H9 (cell line): ENCODE measurements at regions not wholly inside any gene's neighbourhood (a gene's known extent, or its start where the extent isn't known, plus 50 kb on each side); places are given as distances from the start of the nearest gene placed in this dataset.
A peak's percentile ranks its signal among the peaks of the same experiment; 100 is the strongest.

Experiments used
- DNase-seq: peaks from one replicate; pipeline ENCODE4 v3.0.0-alpha.2; 2017
- H2AFZ ChIP-seq: one replicate; pipeline ENCODE4 v1.6.1; 2013; ENCODE audit warnings: mild to moderate bottlenecking, low read length, control low read depth, moderate library complexity
- H2AK5ac ChIP-seq: 2 replicates; pipeline ENCODE4 v1.6.1; 2013; ENCODE audit warnings: low read length, control low read depth, mixed read lengths; ENCODE audit not compliant: insufficient read length
- H2BK120ac ChIP-seq: one replicate; pipeline ENCODE4 v1.6.1; 2013; ENCODE audit warnings: low read depth, mild to moderate bottlenecking, low read length, control low read depth, inconsistent platforms; ENCODE audit not compliant: poor library complexity, severe bottlenecking
- H2BK12ac ChIP-seq: 2 replicates; pipeline ENCODE4 v1.6.1; 2013; ENCODE audit warnings: low read length, control low read depth, mixed read lengths, low read depth; ENCODE audit not compliant: insufficient read length
- H2BK15ac ChIP-seq: 2 replicates; pipeline ENCODE4 v1.6.1; 2013; ENCODE audit warnings: low read depth, low read length, control low read depth
- H2BK20ac ChIP-seq: one replicate; pipeline ENCODE4 v1.6.1; 2013; ENCODE audit warnings: low read depth, mild to moderate bottlenecking, low read length, control low read depth, inconsistent platforms; ENCODE audit not compliant: poor library complexity, severe bottlenecking
- H2BK5ac ChIP-seq: 2 replicates; pipeline ENCODE4 v1.6.1; 2013; ENCODE audit warnings: low read length, control low read depth, mixed read lengths; ENCODE audit not compliant: insufficient read length
- H3K14ac ChIP-seq: 2 replicates; pipeline ENCODE4 v1.6.1; 2013; ENCODE audit warnings: low read length, control low read depth; ENCODE audit not compliant: insufficient read depth
- H3K18ac ChIP-seq: 2 replicates; pipeline ENCODE4 v1.6.1; 2013; ENCODE audit warnings: low read depth, mild to moderate bottlenecking, mixed read lengths, low read length, control low read depth; ENCODE audit not compliant: insufficient read length
- H3K23ac ChIP-seq: 2 replicates; pipeline ENCODE4 v1.6.1; 2013; ENCODE audit warnings: low read length, control low read depth, mixed read lengths, low read depth; ENCODE audit not compliant: insufficient read length
- H3K23me2 ChIP-seq: 2 replicates; pipeline ENCODE4 v1.6.1; 2013; ENCODE audit warnings: low read depth, mild to moderate bottlenecking, mixed read lengths, low read length, control low read depth; ENCODE audit not compliant: insufficient read length, poor library complexity, severe bottlenecking
- H3K27ac ChIP-seq: 2 replicates; pipeline ENCODE4 v1.5.1; 2013; ENCODE audit warnings: low read length, control low read depth, mixed read lengths, low read depth; ENCODE audit not compliant: insufficient read length
- H3K27me3 ChIP-seq: 2 replicates; pipeline ENCODE4 v1.6.1; 2013; ENCODE audit warnings: low read length, control low read depth, inconsistent platforms; ENCODE audit not compliant: insufficient read depth
- H3K4ac ChIP-seq: 2 replicates; pipeline ENCODE4 v1.6.1; 2013; ENCODE audit warnings: low read depth, mild to moderate bottlenecking, control low read depth, inconsistent platforms, low read length, moderate library complexity
- H3K4me1 ChIP-seq: 2 replicates; pipeline ENCODE4 v1.6.1; 2013; ENCODE audit warnings: low read length, control low read depth, inconsistent platforms; ENCODE audit not compliant: insufficient read depth
- H3K4me2 ChIP-seq: 2 replicates; pipeline ENCODE4 v1.6.1; 2013; ENCODE audit warnings: low read length, control low read depth, mixed read lengths; ENCODE audit not compliant: insufficient read length, insufficient read depth
- H3K56ac ChIP-seq: 2 replicates; pipeline ENCODE4 v1.6.1; 2013; ENCODE audit warnings: low read depth, mild to moderate bottlenecking, mixed read lengths, low read length, control low read depth; ENCODE audit not compliant: insufficient read length
- H3K79me1 ChIP-seq: 2 replicates; pipeline ENCODE4 v1.6.1; 2013; ENCODE audit warnings: low read depth, mild to moderate bottlenecking, moderate library complexity, low read length, control low read depth, inconsistent platforms; ENCODE audit not compliant: insufficient read depth, poor library complexity, severe bottlenecking
- H3K79me2 ChIP-seq: 2 replicates; pipeline ENCODE4 v1.6.1; 2013; ENCODE audit warnings: low read length, control low read depth, inconsistent platforms; ENCODE audit not compliant: insufficient read depth
- H3K9ac ChIP-seq: 2 replicates; pipeline ENCODE4 v1.6.1; 2013; ENCODE audit warnings: low read length, control low read depth, mixed read lengths; ENCODE audit not compliant: insufficient read length; ENCODE audit errors: extremely low read depth
- H3K9me3 ChIP-seq: one replicate; pipeline ENCODE4 v1.6.1; 2013; ENCODE audit warnings: low read depth, low read length, inconsistent platforms; ENCODE audit not compliant: control insufficient read depth
- H3T11ph ChIP-seq: one replicate; pipeline ENCODE4 v1.6.1; 2013; ENCODE audit warnings: mild to moderate bottlenecking, low read length, control low read depth, inconsistent platforms
- H4K20me1 ChIP-seq: one replicate; pipeline ENCODE4 v1.6.1; 2013; ENCODE audit not compliant: control insufficient read depth, insufficient read length, insufficient read depth
- H4K5ac ChIP-seq: 2 replicates; pipeline ENCODE4 v1.6.1; 2013; ENCODE audit warnings: low read depth, mild to moderate bottlenecking, mixed read lengths, low read length, control low read depth; ENCODE audit not compliant: insufficient read length
- H4K8ac ChIP-seq: replicated peaks from 2 replicates; pipeline ENCODE4 v1.6.1; 2013; ENCODE audit warnings: low read length, control low read depth, mixed read lengths, low read depth; ENCODE audit not compliant: insufficient read length
- H4K91ac ChIP-seq: 2 replicates; pipeline ENCODE4 v1.6.1; 2013; ENCODE audit warnings: low read depth, mild to moderate bottlenecking, moderate library complexity, mixed read lengths, low read length, control low read depth; ENCODE audit not compliant: insufficient read length
- H3K27ac Mint-ChIP-seq, 3 experiments: 2 replicates in 2 of 3; 3 replicates in 1 of 3; pipeline ENCODE4 v1.8.0; 2020 to 2021; ENCODE audit warnings: mixed read lengths in 3 of 3, mild to moderate bottlenecking in 1 of 3, moderate library complexity in 1 of 3
- H3K27me3 Mint-ChIP-seq: 2 replicates; pipeline ENCODE4 v1.8.0; 2021; ENCODE audit warnings: low read depth, mild to moderate bottlenecking, moderate library complexity, mixed read lengths
- H3K36me3 Mint-ChIP-seq, 3 experiments: 2 replicates in 2 of 3; 3 replicates in 1 of 3; pipeline ENCODE4 v1.8.0; 2020 to 2021; ENCODE audit warnings: low read depth in 3 of 3, mixed read lengths in 3 of 3; ENCODE audit not compliant: insufficient read depth in 1 of 3
- H3K4me1 Mint-ChIP-seq, 2 experiments: 2 replicates each; pipeline ENCODE4 v1.8.0; 2020; ENCODE audit warnings: mixed read lengths in 2 of 2
- H3K4me3 Mint-ChIP-seq, 2 experiments: 2 replicates in 1 of 2; 3 replicates in 1 of 2; pipeline ENCODE4 v1.8.0; 2020 to 2021; ENCODE audit warnings: mild to moderate bottlenecking in 2 of 2, mixed read lengths in 2 of 2, moderate library complexity in 1 of 2
- H3K9me3 Mint-ChIP-seq, 2 experiments: 2 replicates in 1 of 2; 3 replicates in 1 of 2; pipeline ENCODE4 v1.8.0; 2020; ENCODE audit warnings: mild to moderate bottlenecking in 2 of 2, mixed read lengths in 2 of 2, moderate library complexity in 1 of 2
- CTCF ChIP-seq: fragments of 200-600 bp; sonication (generic); conservative IDR thresholded peaks from 3 replicates; pipeline ENCODE4 v1.8.0; 2021; ENCODE audit warnings: antibody characterized with exemption, mild to moderate bottlenecking
- whole genome bisulfite sequencing: extraction: QIAGEN DNeasy Blood & Tissue Kit; methylation state at CpG from one replicate; pipeline ENCODE4 v1.1.7; 2013; ENCODE audit warnings: missing lambda C conversion rate, low lambda C conversion rate, mixed read lengths; ENCODE audit not compliant: insufficient read length; ENCODE audit errors: extremely low coverage; 5-methylcytosine and 5-hydroxymethylcytosine counted together

GRCh38 chr5:174186096-174186695 is 140.7 kb downstream of the NSG2 start:
- no peak overlapping the region for H3K4me2 ChIP-seq
- H4K91ac ChIP-seq: no peak overlapping the region
- H3K56ac ChIP-seq: no peak overlapping the region
- no peaks in the 10 kb centered on the region for H3K27me3 ChIP-seq
- TF ChIP-seq CTCF: no peak
- H3K18ac ChIP-seq: no peak overlapping the region
- no peaks in the 10 kb centered on the region; a peak in 1 of 7 replicates for H3K36me3 Mint-ChIP-seq
- H2BK15ac ChIP-seq: no peak overlapping the region
- no peaks in the 10 kb centered on the region for H3K9me3 Mint-ChIP-seq
- H4K20me1 ChIP-seq: no peaks in the 10 kb centered on the region
- no CpG with 5 or more reads among the region's 10 CpGs for WGBS
- H3K9ac ChIP-seq: no peak overlapping the region
- H3K9me3 ChIP-seq: no peaks in the 10 kb centered on the region
- no peak overlapping the region for H3T11ph ChIP-seq
- no peak overlapping the region for H2BK5ac ChIP-seq
- no peak overlapping the region for H2AFZ ChIP-seq
- no peak overlapping the region for H4K5ac ChIP-seq
- no peaks in the 10 kb centered on the region for H3K79me2 ChIP-seq
- H3K14ac ChIP-seq: 0 out of 2 replicates have a peak overlapping the region, but pooled peaks have one; percentile 30
- H3K4me1 Mint-ChIP-seq: peaks cover 12 to 14% of the 10 kb centered on the region in 2 experiments; a peak in 3 of 4 replicates
- no peak overlapping the region for H3K4me3 Mint-ChIP-seq
- H2BK120ac ChIP-seq: no peak overlapping the region
- no peak overlapping the region for H3K23ac ChIP-seq
- H3K4ac ChIP-seq: no peak overlapping the region
- H2BK12ac ChIP-seq: no peak overlapping the region
- peak; percentile 20 for DNase-seq
- no peak overlapping the region; a peak in 1 of 7 replicates for H3K27ac Mint-ChIP-seq
- no peak overlapping the region for H4K8ac ChIP-seq
- peaks cover 2% of the 10 kb centered on the region for H3K27me3 Mint-ChIP-seq
- H3K23me2 ChIP-seq: no peaks in the 10 kb centered on the region
- no peaks in the 10 kb centered on the region for H3K4me1 ChIP-seq
- H3K27ac ChIP-seq: no peak overlapping the region
- no peak overlapping the region for H2AK5ac ChIP-seq
- H3K79me1 ChIP-seq: no peaks in the 10 kb centered on the region
- H2BK20ac ChIP-seq: no peak overlapping the region
